HUDEP-2 (cell line): ENCODE measurements at regions not wholly inside any gene's neighbourhood (a gene's known extent, or its start where the extent isn't known, plus 50 kb on each side); places are given as distances from the start of the nearest gene placed in this dataset.
A peak's percentile ranks its signal among the peaks of the same experiment; 100 is the strongest.
"Not testable (repeated sequence)": the region's sequence is repeated elsewhere in the genome, so short reads cannot be mapped to it uniquely, and the experiment has no call there.

Source experiments
- DNase-seq, 76 experiments: peaks; one replicate each; lab custom pipeline; 2025; ENCODE audit not compliant: unreplicated experiment in 76 of 76; lab: John Stamatoyannopoulos, UW

DNA sequence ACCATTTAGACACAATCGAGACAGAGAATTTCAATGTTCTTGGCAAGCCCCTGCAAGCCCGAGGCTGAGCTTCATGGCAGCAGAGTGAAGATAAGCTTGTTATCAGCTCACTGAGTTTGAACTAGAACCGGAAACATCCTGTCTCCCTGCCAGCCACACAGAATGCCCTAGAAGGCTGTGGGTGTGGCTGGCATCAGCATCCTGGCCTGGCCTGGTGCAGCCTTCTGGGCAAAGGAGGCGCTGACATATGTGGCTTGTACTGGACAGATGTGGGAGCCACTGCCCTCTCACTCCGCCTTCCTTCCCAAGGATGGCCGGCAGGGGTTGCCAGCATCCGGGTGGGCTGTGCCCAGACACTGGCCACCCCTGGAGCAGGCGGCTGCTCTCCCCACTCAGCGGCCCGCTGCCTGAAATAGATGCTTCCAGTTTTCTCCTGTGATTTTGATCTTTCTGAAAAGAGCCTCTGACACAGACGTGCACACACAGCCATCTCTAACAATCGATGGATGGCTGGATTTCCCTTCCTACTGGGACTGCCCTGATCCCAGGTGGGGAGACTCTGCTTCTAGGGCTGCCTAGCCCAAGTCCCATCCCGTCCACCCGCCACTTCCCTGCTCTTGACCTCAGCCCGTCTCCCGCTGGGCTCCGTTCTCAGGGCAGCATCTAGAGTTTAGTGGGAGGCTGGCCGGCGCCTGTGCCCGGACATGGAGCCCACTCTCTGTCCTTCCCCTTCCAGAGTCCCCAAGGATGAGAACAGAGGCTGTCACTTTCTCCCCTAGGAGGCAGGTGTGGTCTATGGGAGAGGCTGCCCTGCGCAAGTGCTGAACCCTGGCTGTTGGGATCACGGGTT lies 149.7 kb downstream of the CTTN start:
- peak in 59 of 76 experiments; percentile 4 to 71 (median 37) for DNase-seq

DNA sequence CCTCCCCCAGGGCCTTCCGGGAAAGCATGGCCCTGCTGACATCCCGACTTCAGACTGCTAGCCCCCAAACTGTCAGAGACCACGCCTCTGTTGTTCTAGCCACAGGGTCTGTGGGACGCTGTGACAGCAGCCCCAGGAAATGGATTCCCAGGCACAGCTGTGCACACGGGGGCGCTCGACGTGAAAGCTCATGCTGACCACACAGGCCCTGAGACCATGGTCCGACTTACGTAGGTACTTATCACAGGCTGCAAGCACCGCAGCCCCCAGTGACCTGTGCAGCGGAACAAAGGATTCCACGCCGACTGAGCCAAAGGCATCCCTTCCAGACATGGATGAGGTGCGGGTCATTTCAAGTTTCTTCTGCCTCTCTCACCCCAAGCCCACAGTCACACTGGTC lies 150.6 kb downstream of the CTTN start:
- DNase-seq, result no peak

DNA sequence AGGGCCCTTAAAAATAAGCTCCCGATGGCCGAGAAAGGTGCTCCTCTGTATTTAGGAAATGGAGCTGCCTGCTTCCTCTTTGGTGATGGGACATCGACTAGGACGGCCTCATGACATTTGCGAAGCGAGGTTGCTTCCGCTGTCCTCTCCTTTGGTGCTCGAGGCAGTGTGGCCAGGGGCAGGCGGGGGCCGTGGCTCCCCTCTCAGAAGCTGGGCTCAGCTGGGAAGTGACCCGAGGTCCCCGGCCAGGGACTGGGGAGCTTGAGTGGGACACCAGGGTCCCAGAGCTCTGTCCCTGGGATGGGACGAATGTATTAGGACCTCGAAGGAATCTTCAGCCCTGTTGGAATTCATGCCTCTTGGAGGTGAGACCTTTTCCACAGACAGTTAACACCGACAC lies 151.1 kb downstream of the CTTN start:
- no peak for DNase-seq

DNA sequence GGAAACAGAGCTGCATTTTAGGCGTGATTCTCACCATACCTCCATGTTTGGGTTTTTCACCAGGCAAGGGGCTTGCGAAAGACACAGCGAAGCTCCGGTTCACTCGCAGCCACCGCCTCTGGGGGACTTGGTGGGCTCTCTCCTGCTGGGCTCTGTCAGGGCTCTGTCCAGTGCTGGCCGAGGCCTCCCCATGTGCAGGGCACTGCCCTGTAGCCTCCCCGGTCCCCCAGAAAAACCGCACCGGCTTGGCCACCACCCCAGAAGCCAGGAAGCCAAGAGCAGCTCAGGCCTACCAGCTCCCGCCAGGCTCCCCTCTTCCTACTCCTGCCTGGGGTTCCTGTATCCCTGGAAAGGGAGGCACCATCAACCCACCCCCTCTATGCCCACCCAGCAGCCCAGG lies 151.5 kb downstream of the CTTN start:
- DNase-seq, result no peak

DNA sequence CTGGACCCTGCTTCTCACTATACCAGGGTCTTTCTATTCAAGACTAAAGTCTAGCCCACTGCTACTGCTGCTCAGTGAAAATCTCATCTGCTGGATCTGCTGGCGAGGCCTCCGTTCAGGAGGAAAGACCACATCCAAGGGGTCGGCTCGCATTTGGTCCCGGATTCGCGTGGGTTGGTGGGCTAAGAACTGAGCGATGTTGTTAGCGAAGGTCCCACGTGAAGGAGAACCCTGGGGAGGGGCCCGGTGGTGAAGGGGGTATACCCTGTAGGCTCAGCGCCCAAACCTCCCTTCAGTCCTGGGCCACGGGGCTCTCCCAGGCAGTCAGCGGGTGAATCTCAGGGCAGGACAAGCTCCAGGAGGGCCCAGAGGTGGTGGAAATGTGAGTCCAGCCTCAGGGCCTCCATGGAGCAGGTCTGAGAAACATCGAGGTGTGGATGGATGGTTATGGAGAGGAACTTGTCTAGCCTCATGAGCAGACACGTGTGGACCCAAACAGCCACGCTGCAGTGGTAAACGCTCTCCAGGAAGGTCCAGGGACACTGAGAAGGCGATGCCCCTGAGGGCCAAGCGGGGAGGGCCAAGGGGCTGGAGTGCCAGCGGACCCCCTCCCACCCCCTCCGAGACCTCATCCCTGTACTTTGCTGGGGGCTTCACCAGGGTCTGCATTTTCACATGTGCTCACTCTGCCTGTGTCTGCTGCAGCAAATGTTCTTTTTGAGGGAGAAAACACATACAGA lies 152.3 kb downstream of the CTTN start:
- DNase-seq, result no peak

DNA sequence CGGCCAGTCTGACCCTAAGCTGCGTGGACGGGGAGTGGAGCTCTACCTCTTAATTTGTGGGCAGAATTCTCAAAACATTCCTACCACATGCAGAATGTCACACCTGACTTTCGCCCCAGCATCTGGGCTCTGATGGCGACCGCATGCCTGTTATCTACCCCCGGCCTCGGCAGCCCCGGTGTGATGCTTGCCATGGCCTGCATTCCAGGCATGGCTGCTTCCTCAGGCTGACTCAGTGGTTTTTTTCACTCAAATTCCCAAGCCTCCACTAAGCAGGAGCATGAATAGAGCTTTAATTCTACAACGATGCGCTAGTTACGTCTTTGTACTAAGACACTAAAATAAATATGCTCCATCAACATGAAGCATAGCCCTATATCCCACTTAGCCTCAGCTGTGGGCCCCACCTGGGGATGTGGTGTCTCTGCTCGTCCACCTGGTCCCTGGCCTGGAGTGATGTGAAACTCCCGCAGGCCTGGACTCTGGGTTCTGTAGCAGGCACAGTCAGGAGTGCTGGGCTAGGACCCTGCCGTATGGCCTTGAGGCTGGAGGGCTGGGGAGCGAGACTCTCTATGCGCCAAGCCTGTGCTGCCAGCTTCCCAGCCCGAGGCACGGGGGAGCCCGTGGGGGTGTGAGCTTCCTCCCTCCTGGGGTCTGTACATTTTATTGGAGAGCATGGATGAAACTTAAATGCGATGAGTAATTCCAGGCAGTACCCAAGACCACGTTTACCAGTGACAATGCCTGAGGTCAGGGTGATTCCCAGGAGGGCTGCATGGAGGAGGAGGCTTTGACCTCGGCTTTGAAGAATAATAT lies 153.2 kb downstream of the CTTN start:
- no peak for DNase-seq

GRCh38 chr11:70552167-70553150 lies 154.1 kb downstream of the CTTN start:
- no peak for DNase-seq

- no peak for DNase-seq
These were observed 156.7 kb downstream of the CTTN start for GRCh38 chr11:70555078-70555477.

- no peak for DNase-seq
These were observed 158.8 kb downstream of the CTTN start for GRCh38 chr11:70556884-70557741.

DNA sequence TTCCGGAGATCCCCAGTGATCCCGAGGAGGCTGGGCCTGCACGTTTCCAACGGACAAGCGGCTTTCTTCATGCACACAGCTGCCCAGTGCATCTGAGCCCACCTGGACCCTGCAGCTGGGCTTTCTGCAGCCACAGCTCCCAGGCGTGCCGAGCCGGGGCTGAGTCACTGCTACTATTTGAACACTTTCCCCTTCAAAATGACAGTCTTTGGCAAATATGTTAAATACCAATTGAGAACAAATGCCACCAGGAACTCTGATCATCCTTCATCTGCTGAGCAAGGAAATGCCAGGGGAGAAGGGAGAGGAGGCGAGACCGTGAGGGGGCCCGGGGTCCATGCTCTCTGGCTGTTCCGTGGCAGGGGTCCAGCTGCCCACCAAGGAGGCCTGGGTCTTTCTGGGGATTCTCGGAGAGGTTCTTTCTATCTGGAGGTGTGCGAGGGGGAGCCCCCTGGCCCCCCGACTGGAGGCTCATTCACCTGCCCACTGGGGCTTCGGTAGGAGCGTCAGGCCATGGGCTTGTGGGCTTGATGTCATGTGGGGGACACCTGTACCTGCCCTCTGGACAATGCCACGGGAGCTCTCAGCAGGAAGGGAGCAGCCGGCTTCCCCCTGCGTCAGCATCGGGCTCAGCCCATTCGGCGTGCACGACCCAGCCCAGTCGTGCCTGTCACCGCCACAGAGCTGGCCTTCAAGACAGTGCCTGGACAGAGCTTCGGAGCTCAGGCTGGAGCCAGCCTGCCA lies 159.6 kb downstream of the CTTN start:
- no peak for DNase-seq

DNA sequence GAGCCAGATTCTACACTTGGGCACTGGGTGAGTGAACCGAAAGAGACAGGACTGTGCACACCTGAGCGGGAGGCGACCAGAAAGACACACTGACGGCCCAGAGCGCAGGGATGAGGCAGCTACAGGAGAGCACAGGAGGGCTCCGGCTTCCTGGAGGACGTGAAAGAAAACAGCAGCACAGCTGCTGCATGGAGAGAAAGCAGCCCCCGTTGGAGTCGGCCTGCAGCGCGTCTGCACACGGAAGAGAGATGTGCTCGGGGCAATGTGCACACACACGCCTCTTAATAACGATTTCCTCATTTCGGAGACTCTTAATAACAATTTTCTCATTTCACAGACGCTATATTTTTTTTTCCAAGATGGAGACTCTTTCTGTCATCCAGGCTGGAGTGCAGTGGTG lies 160.4 kb downstream of the CTTN start:
- DNase-seq, result no peak

DNA sequence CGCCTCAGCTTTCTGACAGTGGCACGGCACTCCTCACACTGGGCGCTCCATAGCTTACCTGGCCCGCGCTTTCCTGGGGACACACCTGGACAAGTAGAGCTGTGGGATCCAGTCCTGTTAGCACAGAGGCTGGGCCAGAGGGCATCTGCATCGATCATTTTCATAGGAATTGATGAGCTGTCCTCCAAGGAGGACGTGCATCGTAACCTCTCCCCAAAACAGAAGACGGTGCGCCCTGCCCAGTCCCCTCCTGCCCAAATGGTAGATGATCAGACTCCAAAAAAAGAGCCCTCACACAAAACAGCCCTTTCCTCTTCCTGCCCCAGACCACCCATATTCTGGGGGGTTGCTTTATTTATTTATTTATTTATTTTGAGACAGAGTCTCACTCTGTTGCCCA lies 161.2 kb downstream of the CTTN start:
- DNase-seq, result no peak

DNA sequence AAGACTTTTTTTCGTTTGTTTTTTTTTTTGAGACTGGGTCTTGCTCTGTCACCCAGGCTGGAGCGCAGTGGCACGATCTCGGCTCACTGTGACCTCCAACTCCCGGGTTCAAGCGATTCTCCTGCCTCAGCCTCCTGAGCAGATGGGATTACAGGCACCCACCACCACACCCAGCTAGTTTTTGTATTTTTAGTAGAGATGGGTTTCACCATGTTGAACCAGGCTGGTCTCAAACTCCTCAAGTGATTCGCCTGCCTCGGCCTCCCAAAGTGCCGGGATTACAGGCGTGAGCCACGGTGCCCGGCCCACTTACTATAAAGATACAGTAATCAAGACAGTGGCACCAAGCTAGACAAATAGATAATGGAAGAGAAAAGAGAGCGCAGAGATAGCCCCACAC lies 162.3 kb downstream of the CTTN start:
- DNase-seq, result not testable (repeated sequence)

- DNase-seq, result no peak
These were observed 168.6 kb downstream of the CTTN start for GRCh38 chr11:70566768-70567530.

DNA sequence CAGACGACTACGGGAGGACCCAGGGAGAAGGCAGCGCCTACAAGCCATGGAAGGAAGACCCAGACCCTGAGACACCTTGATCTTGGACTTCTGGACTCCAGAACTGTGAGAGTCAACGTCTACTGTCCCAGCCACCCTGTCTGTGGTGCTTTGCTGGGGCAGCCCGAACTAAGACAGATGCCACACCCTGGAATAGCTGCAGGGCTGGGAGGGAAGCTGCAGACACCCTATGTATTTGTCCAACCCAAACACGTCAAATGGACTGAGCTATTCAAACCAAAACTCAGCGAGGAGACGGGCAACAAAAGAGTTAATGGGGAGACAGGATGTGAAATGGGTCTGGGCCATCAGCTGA lies 169.3 kb downstream of the CTTN start:
- no peak for DNase-seq

GRCh38 chr11:70568035-70568813 lies 169.9 kb downstream of the CTTN start:
- DNase-seq, result no peak
